ENCODE measurements at regions not wholly inside any gene's neighbourhood (a gene's known extent, or its start where the extent isn't known, plus 50 kb on each side); places are given as distances from the start of the nearest gene placed in this dataset.

DNA sequence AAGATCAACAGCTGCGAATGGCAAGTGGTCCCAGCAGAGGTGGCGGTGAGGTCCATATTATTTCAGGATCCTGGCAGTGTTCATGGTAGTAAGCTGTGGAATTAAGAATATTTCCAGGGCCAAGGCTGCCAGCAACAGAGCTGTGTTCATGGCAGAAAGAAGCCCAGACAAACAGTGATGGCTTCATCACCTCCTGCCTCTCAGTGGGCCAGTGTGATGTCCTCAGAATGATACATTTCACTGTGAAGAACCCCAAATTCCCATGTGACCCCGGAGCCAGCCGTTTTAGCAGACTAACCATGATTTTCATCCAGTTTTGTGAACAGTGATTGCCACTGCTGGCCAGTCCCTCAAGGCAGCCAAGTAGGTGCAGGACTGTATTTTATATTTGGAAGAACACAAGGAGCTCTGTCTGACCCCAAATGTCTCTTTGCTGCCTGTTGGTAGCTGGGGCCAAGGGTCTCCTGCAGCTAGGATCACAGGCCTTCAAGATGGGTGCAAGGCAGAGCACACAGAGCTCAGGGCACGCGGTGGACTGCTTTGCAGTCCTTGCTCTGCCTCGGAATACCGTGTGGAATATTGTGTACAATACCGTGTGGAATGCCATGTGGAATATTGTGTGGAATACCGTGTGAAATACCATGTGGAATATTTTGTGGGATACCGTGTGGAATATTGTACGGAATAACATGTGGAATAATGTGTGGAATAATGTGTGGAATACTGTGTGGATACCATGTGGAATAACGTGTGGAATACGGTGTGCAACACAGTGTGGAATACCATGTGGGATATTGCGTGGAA lies 132.3 kb upstream of the CHST15 start:
- no peak for DNase-seq

- no peak for DNase-seq
Measured at GRCh38 chr10:124225029-124225466, 131.7 kb upstream of the CHST15 start.

DNA sequence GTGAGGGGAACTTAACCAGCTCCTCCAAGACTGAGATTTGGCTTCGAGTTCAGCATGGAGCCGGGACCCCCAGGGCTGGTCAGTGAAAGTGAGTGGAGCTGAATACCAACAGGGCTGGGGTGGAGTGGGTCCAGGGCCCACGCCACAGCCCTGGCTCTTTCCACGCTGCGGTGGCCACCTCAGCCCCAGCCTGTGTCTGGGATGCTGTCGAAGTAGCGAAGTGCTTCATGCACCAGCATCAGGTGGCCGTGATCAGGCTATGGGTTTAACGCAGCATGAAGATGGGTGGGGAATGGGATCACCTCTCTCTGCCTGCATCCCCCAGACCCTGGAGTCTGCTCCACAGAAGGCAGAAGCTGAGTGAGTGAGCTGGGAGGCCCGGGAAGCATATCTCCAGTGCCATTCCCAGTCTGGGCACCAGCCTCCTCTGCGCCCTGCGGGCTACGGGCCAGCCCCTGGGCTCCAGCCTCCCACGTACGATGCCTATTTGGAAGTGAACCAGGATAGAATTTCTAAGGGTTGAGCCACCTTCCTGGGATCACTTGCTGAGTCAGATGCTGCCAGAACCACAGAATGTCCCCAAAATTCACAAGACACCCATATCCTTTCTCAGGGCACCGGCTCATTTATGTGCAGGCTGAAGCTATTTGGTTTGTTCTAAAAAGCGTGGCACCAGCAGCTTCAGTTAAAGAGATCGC lies 131.1 kb upstream of the CHST15 start:
- DNase-seq: no peak

DNA sequence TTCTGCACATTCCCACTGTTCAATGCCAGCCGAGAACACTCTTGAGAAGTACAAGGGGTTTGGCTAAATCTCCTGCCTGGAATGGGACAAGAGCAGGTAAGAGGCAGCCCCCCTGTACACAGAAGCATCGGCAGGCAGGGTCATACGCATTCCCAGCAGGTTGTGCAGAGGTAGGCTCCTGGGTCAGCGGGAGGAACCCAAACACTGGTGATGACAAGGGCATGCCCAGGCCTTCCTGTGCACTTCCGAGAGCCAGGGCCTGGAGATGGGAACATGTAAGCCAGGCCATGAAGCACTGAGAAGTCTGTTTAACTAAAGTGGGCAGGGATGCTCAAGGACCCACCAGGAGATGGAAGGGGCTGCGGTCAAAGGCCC lies 130.3 kb upstream of the CHST15 start:
- DNase-seq: no peak

DNA sequence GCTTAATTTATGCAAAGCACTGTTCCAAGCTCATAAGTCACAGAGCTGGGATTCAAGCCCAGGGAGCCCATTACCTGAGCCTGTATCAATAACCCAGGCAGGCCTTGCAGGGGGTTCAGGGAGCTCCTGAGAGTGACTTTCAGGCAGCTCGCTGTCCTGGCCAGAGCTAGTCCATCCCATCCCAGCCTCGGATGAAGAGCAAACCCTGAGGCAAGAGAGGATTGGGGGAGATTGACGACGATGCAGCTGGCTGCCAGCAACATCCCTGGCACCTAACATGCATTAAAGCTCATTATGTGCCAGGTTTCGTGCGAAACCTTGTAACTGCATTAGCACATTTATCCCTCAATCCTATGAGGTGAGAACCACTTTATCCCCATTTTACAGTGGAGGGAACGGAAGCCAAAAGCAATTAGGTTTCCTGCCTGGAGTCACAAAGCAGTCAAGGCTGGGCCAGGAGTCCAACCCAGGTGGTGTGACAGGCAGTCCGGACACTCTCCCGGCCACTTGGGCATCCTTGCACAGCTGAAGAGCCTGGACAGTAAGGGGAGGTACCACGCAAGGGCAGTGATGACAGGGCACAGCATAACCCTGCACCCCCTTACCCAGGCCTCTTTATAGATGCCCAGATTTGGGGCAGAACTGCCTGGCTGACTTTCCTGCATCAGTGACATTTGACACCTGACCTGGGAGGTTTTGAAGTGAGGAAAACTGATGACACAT lies 129.8 kb upstream of the CHST15 start:
- DNase-seq: no peak

DNA sequence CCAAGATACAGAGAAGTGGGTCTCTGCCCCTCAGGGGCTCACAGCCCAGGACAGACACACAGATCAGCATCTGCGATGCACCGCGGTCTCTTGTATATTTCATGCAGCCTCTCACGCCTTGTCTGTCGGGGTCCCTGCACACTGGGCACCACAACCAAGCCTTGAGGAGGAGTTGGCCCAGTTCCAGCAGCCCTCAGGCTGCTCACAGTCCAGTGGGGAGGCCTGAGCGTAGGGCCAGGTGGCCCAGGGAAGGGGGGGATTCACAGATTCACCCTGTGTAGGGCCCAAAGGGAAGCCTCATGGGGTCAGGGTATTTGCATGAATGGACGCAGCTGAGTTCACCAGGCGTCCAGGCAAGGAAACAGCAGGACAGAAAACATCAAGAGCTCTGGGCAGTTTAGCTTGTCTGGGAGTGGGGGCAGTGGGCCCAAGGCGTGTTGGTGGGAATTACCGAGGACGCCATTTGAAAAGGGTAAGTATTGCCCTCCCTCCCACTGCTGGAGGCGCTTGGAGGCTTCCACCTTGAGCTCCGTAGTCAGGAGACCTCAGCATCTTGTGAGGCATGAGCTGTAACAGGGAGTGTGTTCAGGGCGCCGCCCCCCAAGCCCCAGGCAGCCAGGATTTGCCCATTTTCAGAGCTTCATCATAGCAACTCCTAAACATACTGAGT lies 129.1 kb upstream of the CHST15 start:
- no peak for DNase-seq

GRCh38 chr10:124221356-124222317 lies 128.2 kb upstream of the CHST15 start:
- DNase-seq: no peak

GRCh38 chr10:124220971-124221355 lies 127.6 kb upstream of the CHST15 start:
- no peak for DNase-seq

GRCh38 chr10:124220547-124220946 lies 127.1 kb upstream of the CHST15 start:
- no peak for DNase-seq

DNA sequence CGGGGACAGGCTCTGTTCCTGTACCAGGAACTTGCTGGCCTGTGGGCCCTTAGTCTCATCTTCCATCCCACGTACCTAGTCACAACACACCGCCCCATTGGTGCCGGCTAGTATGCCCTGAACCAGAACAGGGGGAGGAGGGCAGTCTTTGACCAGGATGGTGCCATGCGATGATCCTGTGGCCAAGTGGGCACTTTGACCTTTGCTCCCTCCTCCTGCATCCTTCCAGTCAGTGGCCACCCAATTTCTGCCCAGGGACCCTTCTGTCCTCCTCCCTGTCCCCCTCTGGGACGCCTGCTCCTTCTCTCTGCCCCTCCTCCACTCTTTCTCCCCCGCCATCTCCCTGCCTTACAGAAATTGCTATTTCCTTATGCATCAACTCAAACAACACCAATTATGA lies 126.3 kb upstream of the CHST15 start:
- no peak for DNase-seq

DNA sequence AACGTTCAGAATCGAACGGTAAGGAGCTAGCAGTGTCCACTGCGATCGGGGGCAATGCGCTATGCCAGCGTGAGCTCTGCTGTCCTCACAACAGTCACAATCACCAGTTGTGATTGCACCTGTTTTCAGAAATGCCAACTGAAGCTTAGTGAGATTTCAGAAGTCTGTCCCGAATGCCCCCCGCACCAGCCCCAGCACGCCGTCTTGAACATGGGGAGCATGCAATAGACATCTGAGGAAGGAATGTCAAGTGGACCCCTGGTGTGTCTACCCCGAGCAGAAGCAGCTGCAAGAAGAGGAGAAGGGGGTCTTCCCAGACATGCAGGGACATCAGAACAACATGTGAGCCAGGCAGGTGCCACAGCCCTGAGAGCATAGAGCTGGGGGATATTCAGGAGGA lies 125.7 kb upstream of the CHST15 start:
- no peak for DNase-seq

DNA sequence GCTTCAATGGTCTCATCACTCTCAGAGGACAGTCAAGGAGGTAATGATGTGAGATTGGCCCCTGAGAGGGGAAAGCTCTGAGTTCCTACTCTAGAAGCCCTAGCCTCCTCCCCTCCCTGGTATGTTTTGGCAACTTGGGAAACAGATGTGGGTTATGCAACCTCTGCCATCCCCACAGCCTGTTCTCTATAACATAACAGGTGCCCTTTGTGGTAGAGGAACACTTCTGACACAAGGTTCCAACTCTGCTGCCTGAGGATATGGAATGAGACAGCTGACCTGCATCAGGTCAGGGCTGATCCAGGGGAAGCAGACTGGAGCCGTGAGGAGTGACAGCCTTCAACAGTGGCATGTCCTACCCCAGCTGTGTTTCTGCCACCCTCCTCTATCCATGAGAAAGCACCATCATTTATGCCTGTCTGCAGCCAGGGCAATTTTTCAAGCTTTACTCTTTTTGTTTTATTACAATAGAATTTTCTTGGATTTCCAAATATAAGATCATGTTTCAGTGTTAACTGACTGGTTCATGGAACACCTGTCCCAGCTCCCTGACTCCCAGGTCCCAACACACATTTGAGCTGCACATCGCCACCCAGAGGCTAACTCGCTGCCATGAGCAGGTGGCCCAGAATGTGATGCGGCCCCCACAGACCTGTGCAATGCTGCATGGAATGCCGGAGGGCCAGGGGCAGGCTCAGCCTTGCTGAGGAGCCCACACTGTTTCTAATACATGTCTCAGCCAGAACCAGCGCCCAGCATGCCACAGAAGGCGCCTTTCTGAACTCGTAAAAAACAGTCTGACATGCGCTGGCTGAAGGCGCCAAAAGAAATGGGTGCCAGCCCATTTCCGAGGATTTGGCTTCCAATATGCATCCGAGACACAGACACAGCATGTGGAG lies 124.8 kb upstream of the CHST15 start:
- DNase-seq: no peak

GRCh38 chr10:124217031-124217430 lies 123.6 kb upstream of the CHST15 start:
- no peak for DNase-seq

DNA sequence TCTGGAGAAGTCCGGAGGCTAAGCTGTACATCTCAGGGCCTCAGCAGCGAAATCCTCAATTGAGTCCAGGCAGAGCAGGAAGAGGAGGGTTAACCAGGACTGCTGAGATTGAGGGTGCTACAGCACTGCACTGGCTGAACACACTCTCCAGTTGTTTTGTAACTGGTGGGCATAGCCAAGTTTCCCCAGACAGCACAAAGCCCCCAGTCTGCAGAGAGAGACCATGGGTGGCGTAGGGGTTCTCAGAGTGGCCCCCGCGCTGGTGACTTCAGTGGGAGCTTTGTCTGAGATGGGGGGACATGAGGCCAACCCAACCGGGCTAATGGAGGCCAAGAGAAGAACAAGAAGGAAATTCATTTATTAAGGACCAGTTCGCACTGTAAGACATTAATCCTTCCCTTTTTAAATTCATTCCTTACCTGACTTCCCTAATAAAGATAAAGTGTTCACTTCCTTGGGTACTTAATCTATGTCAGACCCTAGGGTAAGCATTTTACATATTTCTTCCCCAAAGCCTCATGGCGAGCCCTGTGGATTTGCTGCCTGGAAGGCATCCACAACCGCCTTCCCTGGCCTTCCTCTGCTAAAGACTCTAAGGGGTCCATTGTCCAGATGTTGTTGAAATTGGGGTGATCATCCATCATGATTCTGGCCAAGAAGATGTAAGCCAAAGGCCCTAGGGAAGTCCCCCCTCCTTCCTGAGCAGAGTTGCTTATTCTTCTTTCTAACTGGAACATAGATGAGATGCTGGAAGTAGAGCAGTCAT lies 121.4 kb upstream of the CHST15 start:
- no peak for DNase-seq

GRCh38 chr10:124213899-124214510 lies 120.6 kb upstream of the CHST15 start:
- no peak for DNase-seq

DNA sequence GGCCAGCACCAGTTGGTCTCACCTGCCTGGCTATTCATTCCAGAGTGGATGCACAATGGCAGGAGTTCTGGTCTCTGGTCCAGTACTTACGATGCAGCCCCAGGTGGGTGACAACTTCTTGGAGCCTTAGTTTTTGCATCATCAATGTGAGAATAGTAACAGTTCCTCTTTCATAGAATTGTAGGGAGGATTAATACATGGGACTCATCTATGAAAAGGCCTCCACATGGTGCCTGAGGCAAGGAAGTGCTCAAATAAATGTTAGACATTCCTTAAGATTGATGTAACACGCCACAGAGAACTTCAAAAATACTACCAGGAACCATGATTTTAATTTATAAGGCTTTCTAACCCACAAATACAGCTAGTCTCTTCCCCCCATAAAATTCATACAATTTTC lies 120.1 kb upstream of the CHST15 start:
- DNase-seq: no peak

- DNase-seq: no peak
Measured at GRCh38 chr10:124212702-124213101, 119.3 kb upstream of the CHST15 start.

DNA sequence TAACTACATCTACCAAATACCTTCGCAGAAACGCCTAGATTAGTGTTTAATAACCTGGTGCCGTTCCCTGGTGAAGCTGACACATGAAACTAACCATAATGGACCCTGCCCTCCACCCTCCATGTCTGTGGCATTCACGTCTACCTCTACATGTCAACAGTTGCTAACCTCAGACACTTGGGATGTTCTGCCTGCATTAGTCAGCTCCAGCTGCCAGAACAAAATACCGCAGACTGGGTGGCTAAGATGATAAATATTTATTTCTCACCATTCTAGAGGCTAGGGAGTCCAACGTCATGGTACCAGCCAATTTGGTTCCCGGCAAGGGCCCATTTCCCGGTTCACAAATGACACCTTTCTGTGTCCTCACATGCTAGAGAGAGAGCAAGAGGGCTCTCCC lies 118.5 kb upstream of the CHST15 start:
- no peak for DNase-seq

DNA sequence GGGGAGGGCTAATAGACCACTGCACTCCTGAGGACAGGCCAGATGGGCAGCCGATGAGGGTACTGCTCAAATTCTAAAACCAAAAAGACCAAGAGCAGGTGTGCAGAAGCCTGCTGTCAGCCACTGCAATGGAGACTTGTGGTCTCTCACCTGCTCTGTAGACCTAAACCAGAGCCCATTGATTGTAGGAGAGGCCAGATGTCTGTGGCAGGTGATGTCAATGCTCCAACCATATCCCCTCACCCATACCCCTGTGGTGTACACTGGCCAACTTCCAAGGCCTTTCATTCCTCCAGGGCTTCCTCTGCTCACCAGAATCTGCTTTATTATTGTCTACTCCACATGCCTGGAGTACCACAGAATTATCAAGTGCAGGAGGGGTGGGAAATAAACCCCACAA lies 116.9 kb upstream of the CHST15 start:
- no peak for DNase-seq

DNA sequence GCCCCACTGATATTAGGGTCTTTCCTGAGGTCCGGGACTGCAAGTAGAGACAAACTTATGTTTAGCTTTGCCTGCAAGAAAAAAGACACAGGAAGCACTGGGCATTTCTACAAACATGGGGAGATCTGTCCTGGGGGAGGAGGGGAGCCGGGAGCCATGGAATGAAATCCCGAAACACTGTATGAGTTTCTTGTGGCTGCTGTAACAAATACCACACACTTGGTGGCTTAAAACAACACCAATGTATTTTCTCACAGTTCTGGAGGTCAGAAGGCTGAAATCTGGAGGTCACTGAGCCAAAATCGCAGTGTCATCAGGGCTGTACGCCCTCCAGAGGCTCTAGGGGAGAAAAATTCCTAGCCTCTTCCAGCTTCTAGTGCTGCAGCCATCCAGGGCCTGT lies 114.0 kb upstream of the CHST15 start:
- DNase-seq: no peak

Data from CD4-positive, alpha-beta T cell treated with Interleukin-12 subunit alpha and Interleukin-12 subunit beta, for 1 hour (primary cell).